ENCODE measurements at regions not wholly inside any gene's neighbourhood (a gene's known extent, or its start where the extent isn't known, plus 50 kb on each side); places are given as distances from the start of the nearest gene placed in this dataset.

DNA sequence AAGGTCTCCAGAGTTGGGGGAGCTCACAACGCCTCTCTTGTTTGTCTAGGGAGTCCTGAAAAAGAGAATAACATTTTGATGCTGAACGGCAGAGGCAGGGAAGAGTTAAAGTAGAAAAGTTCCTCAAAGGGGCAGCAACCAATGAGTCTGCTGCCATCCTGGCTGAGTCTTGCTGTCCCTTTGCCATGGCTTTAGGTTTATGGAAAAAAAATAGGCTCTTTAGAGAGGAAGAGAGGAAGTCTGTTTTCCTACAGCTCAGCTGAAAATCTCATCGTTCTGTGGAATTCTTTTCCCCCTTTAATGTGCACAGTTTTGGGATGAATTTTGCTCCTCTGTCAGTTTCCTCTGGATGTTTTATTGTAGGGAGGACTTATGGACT is 314.8 kb upstream of the TBX3 start:
- intact Hi-C loops (cut with DNase I), result no loop called here
- 41% methylated on average over 3 of the region's 3 CpGs for WGBS (ENCODE audit: insufficient coverage, low coverage, low lambda C conversion rate, missing lambda C conversion rate)
- H3K27me3 ChIP-seq, result no peaks in the 10 kb centered on the region
- no peaks in the 10 kb centered on the region for H3K9me3 ChIP-seq
- H3K4me1 ChIP-seq, result no peaks in the 10 kb centered on the region
- no peaks in the 10 kb centered on the region for H3K36me3 ChIP-seq
- ATAC-seq (no peak), DNase-seq (no peak)
- no peak overlapping the region for H3K27ac ChIP-seq
- TF ChIP-seq POLR2A (IDR thresholded peaks at IDR 0.05) (no peak), CTCF (IDR thresholded peaks at IDR 0.05) (no peak)
- no peak overlapping the region for H3K4me3 ChIP-seq

GRCh38 chr12:114998118-114998749 is 314.3 kb upstream of the TBX3 start:
- intact Hi-C loops (cut with DNase I), result no loop called here
- ATAC-seq, result no peak
- H3K27ac ChIP-seq, result no peak overlapping the region
- H3K4me3 ChIP-seq, result no peak overlapping the region
- TF ChIP-seq CTCF (IDR thresholded peaks at IDR 0.05) (no peak), POLR2A (IDR thresholded peaks at IDR 0.05) (no peak)
- H3K9me3 ChIP-seq, result no peaks in the 10 kb centered on the region
- DNase-seq, result no peak
- H3K4me1 ChIP-seq, result no peaks in the 10 kb centered on the region
- 73% methylated on average over 2 of the region's 2 CpGs for WGBS (ENCODE audit: insufficient coverage, low coverage, low lambda C conversion rate, missing lambda C conversion rate)
- no peaks in the 10 kb centered on the region for H3K36me3 ChIP-seq
- no peaks in the 10 kb centered on the region for H3K27me3 ChIP-seq

- H3K4me1 ChIP-seq, result no peaks in the 10 kb centered on the region
- no peak overlapping the region for H3K27ac ChIP-seq
- no peaks in the 10 kb centered on the region for H3K9me3 ChIP-seq
- no peaks in the 10 kb centered on the region for H3K36me3 ChIP-seq
- intact Hi-C loops (cut with DNase I), result no loop called here
- WGBS (ENCODE audit: insufficient coverage, low coverage, low lambda C conversion rate, missing lambda C conversion rate), result 31% methylated on average over 5 of the region's 5 CpGs
- TF ChIP-seq POLR2A (IDR thresholded peaks at IDR 0.05) (no peak), CTCF (IDR thresholded peaks at IDR 0.05) (no peak)
- no peaks in the 10 kb centered on the region for H3K27me3 ChIP-seq
- ATAC-seq (peak in 3 of 4 donors; percentile 32 to 52 (median 44)), DNase-seq (no peak)
- no peak overlapping the region for H3K4me3 ChIP-seq
These were observed 312.4 kb upstream of the TBX3 start for GRCh38 chr12:114996382-114996781.

- Histone ChIP-seq H3K27ac (no peak overlapping the region), H3K27me3 (no peaks in the 10 kb centered on the region), H3K9me3 (no peaks in the 10 kb centered on the region), H3K4me1 (no peaks in the 10 kb centered on the region), H3K4me3 (no peak overlapping the region), H3K36me3 (no peaks in the 10 kb centered on the region)
- intact Hi-C loops (cut with DNase I), result no loop called here
- ATAC-seq, result no peak
- no CpG with 5 or more reads among the region's 2 CpGs for WGBS (ENCODE audit: insufficient coverage, low coverage, low lambda C conversion rate, missing lambda C conversion rate)
- TF ChIP-seq CTCF (IDR thresholded peaks at IDR 0.05) (no peak), POLR2A (IDR thresholded peaks at IDR 0.05) (no peak)
- DNase-seq, result no peak
These were observed 311.9 kb upstream of the TBX3 start for GRCh38 chr12:114995891-114996290.

- intact Hi-C loops (cut with DNase I), result no loop called here
- TF ChIP-seq POLR2A (IDR thresholded peaks at IDR 0.05) (no peak), CTCF (IDR thresholded peaks at IDR 0.05) (no peak)
- H3K27me3 ChIP-seq, result no peaks in the 10 kb centered on the region
- H3K4me3 ChIP-seq, result no peak overlapping the region
- no peaks in the 10 kb centered on the region for H3K9me3 ChIP-seq
- 79% methylated on average over 3 of the region's 3 CpGs for WGBS (ENCODE audit: insufficient coverage, low coverage, low lambda C conversion rate, missing lambda C conversion rate)
- no peak overlapping the region for H3K27ac ChIP-seq
- no peak for DNase-seq
- H3K4me1 ChIP-seq, result no peaks in the 10 kb centered on the region
- no peak for ATAC-seq
- no peaks in the 10 kb centered on the region for H3K36me3 ChIP-seq
These were observed 309.2 kb upstream of the TBX3 start for GRCh38 chr12:114993165-114993564.
